HG02938 (cell line): ENCODE measurements at regions not wholly inside any gene's neighbourhood (a gene's known extent, or its start where the extent isn't known, plus 50 kb on each side); places are given as distances from the start of the nearest gene placed in this dataset.
"Not testable (repeated sequence)": the region's sequence is repeated elsewhere in the genome, so short reads cannot be mapped to it uniquely, and the experiment has no call there.

ENCODE experiments used
- ATAC-seq: cut with Tn5 transposase; IDR thresholded peaks from one replicate; pipeline ENCODE4 v1.9.1; 2021; ENCODE audit warnings: mild to moderate bottlenecking, moderate library complexity; ENCODE audit not compliant: unreplicated experiment

DNA sequence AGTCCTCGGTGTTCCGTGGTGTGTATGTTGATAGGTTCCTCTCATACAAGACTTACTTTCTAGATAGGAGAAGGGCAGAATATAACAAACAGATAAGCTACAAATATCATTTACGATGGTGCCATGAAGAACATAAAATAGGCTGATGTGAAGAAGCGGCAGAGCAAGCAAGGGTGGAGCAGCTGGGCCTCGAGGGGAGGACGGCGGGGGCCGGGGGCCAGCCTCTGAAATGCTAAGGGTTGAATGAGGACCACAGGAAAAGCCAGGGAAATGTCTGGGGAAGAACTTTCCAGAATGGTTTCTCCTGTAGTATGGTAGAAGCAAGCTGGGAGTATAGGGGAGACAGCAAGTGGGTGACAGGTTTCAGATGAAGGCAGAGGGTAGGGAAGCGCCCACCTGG is 529.5 kb downstream of the LIG4 start:
- ATAC-seq: no peak

DNA sequence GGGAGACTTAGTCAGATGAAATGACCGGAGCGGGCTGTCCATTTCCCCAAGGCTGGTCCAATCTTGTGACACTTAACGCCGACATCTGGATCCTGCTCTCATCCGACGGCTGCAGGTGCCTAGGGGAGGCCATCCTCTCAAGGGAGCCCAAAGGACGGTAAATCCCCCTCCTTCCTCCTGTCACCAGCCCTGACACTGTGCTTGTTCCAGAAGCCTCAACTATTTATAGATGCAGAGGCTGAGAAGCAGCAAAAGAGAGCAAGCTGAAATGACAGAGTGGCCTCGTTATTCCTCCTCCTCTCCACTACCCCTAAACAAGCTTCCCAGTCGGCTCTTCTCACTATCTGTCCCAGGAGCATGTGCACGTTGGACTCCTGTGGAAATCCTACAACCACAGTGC is 533.7 kb downstream of the LIG4 start:
- no peak for ATAC-seq

DNA sequence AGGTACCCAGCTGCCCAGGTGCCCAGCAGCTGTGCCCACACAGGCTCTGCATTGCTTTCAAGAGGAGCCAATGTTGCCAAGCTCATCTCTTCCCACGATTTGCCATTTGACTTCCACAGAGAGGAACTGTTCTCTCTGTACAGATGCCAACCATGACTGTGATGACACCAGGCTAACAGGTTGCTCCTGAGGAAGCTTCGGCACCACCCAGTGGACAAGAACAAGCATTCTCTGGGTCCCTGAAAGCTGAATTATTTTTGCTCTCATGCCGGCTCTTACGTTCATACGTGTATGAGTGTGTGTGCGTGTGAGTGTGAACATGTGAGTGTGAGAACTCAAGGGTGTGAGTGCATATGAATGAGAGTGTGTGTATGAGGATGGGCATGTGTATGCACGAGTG is 535.2 kb downstream of the LIG4 start:
- ATAC-seq: no peak

DNA sequence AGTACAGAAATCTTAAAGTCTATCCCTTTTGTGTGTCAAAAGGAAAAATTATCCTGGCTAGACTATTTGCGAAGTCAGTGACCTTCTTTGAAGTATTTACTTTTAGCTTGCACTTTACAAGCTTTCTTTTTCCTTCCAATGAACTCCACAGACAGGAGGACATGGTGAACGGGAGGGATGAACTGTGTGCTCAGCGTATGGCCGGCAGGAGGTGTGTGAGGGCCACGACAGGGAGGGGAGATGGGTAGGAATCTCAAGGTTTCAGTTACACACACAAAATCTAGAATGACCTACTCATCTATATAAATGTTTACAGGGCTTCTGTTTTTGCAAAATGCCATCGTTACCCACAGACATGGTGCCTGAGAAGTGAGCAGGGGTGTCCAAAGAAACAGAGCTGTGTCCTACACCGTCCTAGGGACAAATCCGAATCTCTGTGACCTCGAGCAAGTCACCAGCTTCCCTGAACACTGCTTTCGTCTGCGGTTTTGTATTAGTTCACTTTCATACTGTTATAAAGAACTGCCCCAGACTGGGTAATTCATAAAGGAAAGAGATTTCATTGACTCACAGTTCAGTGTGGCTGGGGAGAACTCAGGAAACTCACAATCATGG is 537.2 kb downstream of the LIG4 start:
- no peak for ATAC-seq

DNA sequence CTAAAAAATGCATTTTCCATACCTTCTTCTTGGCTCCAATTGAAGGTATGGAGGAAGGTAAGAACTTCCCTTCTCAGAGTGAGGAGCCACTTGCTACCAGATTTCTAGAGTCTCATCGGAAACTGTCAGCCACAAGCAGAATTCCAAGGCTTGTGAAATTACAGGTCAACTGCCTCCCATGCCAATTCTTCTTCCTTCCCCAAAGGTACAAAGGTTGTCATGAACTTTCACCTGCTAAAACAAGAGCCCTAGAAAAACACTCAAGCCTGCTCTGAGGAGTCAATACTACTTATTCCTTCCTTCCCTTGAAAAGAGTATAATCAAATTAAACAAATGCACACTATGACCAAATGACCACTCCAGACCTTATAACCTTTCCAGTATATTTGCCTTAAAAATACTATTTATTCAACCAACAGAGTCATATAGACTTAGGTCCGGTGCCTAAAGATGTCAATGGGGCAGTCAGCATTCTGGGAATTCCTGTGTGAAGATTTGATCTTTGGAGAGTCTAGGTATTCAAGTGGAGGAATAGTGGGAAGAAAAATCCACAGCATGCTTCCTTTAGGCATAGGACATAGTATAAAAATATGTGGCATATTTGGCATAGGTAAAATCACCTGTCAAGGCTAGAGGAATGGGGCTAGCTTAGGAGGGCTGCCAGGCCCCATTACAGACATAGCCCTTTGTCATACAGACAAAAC is 539.3 kb downstream of the LIG4 start:
- ATAC-seq: no peak

DNA sequence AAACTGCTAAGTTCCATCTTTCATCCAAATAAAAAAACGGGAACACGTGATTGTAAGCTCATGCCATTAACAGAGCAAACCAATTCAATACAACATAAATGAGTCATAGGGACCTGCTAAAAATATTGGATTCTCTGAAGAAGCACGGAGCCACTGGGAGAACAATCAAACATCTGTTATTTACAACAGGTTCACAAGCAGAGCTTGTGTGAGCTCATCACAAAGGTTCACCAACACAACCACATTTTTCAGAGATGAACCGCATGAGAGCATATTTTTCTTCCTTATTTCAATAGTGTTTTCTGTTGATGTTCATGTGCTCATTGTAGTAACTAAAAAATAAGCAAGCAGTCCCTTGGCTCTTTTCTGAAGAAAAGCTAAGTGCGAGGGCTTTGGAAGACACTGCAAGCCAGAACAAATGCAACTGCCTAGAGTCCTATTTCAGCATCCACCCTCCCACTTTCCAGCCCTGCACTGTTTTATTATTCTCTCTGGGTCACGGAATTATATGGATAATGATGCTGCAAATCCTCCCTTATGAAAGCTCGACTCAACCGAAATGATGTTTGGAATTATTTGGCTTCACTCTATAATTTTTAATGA is 545.8 kb downstream of the LIG4 start:
- no peak for ATAC-seq

DNA sequence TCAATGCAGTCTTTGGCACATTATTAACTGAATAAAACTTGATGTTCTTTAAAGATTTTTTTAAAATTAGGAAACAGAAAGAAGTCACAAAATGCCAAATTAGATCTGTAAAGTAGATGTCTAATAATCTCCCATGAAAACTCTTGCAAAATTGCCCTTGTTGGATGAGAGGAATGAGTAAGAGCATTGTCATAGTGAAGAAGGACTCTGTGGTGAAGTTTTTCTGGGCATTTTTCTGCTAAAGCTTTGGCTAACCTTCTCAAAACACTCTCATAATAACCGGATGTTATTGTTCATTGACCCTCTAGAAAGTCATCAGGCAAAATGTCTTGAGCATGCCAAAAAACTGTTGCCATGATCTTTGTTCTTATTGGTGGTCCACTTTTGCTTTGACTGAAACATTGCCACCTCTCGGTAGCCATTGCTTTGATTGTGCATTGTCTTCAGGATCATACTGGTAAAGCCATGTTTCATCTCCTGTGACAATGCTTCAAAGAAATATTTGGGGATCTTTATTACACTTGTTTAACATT is 549.3 kb downstream of the LIG4 start:
- no peak for ATAC-seq

DNA sequence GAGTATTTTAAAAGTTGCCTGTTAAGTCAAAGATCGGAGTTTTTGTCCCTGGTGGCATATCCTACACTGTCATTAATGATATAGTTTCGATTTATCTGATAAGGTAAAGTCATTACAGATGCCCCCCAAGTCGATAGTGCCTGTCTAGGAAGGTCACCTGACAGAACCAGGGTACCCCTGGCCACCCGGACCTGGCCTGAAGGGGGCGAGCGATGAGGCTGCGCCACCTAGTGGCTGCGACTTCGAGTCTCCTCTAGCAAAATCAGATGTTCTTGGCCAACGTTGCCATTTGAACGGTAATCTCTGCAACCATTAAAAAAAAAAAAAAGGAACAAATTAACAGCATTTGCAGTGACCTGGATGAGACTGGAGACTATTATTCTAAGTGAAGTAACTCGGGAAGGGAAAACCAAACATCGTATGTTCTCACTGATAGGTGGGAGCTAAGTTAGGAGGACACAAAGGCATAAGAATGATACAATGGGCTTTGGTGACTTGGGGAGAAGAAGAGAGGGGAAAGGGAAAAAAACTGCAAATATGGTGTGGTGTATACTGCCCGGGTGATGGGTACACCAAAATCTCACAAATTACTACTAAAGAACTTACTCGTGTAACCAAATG is 565.1 kb downstream of the LIG4 start:
- peak; percentile 91 for ATAC-seq

DNA sequence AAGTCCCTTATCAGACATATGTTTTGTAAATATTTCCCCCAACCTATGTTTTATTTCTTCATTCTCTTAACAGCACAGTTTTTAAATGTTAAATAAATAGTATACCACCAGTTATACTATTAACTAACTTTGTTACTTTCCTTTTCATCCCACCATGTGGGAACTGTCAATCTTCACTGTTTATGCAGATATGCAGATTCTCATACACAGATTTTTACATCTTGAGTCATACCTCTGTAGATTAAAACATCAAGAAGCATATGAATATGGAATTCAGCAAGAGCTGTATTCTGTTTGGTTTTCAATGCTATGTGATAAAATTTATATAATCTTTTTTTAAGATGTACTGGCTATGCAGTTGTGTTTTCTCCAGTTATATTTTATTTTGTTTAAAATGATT is 566.3 kb downstream of the LIG4 start:
- ATAC-seq: no peak

DNA sequence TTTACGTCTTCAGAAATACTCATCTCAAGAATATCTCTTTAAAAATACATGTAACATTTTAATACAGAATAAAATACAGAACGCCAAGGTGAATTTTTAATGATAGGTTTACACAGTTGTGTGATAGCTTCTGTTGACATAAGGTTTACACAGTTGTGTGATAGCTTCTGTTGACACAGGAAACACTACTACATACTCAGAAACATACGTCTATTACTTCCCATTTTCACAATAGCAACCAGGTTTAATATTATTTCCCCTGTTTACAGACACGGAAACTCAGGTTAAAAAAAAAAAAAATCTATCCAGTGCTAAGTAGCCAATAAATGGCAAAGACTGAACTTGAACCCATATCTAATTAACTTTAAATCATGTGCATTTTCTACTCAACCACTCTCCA is 571.2 kb downstream of the LIG4 start:
- no peak for ATAC-seq

DNA sequence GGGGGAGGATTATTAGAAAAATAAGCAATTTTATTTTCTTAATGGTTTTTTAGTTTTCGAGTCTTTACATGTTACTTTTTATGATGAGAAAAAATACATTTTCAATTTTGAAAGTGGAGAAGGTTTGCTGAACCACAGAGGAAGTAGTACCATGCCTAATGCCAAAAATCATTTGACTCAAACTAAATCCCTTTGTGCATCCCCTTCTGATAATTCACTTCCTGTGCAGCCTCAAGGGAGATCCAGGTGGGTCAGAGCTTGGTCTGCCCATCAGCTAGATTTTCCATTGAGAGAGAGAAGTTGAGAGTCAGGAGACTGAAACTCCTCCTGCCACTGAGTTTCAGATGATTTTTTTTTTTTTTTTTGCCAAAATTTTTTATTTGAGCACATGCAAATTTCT is 571.7 kb downstream of the LIG4 start:
- no peak for ATAC-seq

DNA sequence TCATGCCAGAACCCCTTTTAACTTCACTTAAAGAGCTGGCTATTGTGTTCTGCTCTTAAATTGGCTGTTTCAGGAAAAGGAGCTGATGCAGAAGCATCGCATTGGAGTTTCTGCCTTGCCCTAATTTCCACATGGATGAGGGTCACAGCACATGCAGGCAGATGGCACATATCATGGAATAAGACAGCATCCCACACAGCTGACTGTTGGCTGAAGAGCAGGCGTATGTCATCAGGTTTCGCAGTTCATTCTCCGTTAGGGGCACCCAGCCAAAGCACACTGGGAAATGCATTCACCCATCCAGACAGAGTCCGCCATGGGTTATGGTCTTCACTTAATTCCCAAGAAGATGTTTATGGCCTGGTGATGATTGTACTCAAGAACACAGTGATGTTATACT is 572.5 kb downstream of the LIG4 start:
- ATAC-seq: no peak

DNA sequence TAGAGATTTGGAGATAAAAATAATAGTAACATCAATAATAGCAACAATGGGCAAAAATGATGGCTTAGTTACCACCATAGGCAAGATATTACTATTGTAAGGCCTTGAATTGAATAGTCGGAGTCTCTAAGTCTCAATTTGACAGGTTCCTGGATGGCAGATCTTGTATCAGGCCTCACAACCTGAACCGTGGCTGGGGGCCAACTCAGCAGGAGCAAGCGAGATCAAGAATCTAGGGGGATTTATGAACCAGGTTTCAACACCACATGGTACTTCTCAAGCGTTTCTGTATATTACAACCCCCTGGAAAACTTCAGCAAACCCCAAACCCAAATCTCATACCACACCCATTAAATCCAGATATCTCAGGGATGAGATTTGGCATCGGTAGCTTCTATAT is 573.8 kb downstream of the LIG4 start:
- no peak for ATAC-seq

DNA sequence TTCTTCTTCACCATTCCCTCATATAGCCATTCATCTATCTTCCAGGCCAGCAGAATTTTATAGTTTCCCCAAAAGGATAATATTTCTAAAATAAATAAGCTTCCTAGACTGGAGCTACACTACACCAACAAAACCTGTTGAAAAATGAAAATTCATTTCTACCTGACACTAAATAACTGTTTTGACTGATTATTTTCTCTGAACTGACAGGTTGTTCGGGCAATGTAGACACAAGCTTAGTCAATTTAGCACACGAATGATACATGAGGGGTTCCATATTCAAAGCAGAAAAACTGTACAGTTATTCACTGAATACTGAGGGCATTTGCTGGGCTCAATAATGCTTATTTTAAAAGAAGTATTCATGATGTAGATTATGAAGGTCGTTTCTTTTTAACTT is 589.7 kb downstream of the LIG4 start:
- no peak for ATAC-seq

DNA sequence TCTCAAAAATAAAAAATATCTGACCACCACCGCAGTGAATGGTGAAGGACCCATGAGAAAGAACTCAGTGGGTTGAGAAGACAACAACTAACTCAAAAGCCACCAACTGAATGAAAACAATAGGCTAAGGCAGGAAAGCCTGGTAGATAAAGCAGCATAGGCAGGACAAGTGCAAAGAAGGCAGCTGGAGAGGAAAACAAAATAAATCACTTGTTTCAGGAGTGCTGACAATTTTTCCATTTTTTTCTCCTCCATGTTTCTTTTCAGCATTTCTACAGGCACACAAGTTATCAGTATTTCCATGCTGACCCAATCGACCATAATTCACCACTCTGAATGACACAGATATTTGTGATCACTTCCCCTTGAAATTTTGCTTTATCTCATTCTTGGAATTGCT is 597.8 kb downstream of the LIG4 start:
- ATAC-seq: no peak

DNA sequence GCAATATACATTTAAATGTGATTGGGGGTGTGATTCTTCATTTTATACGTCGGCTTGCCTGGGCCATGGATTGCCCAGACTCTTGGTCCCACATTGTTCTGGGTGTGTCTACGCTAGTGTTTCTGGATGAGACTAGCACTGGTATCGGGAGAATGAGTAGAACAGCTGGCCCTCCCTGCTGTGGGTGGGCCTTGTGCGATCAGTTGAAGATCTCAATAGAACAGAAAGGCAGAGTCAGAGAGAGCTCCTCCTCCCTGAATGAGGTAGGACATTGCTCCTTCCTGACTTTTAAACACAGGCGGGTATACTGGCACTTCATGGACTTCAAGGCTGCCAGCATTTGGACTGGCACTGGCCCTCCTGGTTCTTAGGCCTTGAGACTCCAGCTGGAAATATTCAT is 603.0 kb downstream of the LIG4 start:
- no peak for ATAC-seq

DNA sequence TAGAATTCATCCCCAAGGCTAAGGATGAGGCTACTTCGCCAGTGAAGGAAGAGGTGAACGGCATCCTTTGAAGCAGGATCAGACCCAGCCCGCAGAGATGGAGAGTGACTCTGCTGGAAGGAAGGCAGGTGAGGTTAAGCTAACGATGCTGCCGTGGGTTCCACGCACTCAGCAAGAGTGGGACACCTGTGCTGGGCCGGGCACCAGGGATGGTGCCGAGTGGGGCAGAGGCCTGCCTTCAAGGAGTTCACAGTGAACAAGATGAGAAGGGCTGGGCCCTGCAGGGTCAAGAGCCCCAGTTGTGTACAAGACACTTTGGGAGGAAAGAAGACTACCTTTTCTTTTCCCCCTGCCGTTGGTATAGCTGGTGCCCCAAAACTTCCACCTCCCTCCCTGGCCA is 606.6 kb downstream of the LIG4 start:
- no peak for ATAC-seq

DNA sequence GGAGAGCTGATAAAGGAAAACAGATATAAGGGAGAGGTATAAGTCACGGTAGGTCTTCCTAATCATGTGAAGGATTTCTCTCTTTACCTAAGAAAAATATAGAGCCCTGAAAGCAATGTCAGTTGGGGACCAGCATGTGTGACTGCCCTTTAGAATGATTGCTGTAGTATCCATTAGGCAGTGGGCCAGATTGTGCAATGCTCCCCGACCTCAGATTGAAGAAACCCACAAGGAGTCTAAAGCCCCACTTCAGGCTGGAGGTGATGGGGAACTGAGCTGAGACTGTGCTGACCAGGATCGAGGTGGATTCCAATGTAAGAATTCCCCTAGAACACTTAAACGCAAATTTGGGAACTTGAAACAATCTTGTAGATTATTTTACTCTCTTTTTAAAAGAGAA is 614.4 kb downstream of the LIG4 start:
- no peak for ATAC-seq

DNA sequence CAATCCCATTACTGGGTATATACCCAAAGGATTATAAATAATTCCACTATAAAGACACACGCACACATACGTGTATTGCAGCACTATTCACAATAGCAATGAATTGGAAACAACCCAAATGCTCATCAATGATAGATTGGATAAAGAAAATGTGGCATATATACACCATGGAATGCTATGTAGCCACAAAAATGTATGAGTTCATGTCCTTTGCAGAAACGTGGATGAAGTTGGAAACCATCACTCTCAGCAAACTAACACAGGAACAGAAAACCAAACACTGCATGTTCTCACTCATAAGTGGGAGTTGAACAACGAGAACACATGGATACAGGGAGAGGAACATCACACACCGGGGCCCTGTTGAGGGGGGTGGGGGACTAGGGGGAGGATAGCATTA is 619.0 kb downstream of the LIG4 start:
- not testable (repeated sequence) for ATAC-seq

DNA sequence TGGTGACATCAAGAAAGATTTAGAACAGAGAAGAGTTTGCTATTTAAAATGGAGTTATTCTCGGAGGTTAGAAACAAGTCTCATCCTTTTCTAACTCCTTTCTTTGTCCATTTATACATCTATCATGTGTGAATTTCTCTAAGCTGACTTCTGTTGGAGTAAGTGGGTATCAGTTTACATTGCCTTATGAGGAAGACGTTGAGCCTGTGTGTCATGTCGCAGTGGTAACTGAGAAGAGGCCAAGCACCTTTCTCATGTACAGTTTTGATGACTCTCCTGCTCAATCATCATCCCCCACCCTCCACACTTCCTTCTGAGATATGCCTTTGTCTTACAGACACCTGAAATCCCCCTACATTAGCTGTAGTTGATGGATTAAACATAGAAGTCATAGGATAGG is 624.8 kb downstream of the LIG4 start:
- no peak for ATAC-seq

DNA sequence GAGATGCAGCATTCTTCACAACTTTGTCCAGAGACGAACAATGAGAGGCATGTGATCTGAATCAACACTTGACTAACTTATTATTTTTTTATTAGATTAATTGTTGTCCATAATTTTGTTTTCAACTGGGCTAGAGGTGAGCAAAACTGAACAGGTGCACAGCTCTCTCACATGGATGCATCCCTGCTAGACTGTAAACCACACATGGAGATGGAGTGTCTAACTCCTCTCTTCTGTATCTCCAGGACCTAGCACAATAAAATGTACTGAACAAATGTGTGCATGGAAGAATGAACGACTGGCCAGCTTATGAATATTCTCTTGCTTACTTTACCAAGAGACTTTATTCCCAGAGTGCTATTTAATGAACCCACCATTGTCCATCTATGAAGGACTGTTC is 627.7 kb downstream of the LIG4 start:
- no peak for ATAC-seq

DNA sequence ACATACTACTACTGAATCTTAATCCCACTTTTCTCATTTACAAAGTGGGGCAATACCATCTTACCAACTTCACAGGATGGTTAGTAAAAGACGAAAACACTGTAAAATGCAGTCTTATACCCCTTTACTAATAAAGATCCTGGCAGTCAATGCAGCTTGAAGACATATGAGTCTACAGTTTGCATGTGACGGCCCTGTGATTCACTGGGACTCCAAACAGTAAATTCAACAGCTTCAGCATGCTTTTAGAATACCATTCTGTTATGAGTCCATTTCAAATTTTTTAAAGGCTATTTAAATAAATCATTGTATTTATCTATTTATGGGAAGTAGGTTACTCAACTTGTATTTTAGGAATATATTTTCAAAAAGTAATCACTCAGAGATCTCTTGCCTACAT is 629.1 kb downstream of the LIG4 start:
- no peak for ATAC-seq
